ENCODE measurements at regions not wholly inside any gene's neighbourhood (a gene's known extent, or its start where the extent isn't known, plus 50 kb on each side); places are given as distances from the start of the nearest gene placed in this dataset.
"Not testable (repeated sequence)": the region's sequence is repeated elsewhere in the genome, so short reads cannot be mapped to it uniquely, and the experiment has no call there.

- DNase-seq (ENCODE audit: low read depth): no peak
- no peak overlapping the region for H3K4me3 ChIP-seq (ENCODE audit: control insufficient read depth, low read depth, low read length)
- no peak for TF ChIP-seq CTCF (IDR thresholded peaks at IDR 0.05; ENCODE audit: control insufficient read depth, insufficient read depth, low read depth, low read length, missing control alignments)
Measured at GRCh38 chr21:25491267-25491666, 116.0 kb downstream of the MRPL39 start.

- no peak for DNase-seq (ENCODE audit: low read depth)
- no peak overlapping the region for H3K4me3 ChIP-seq (ENCODE audit: control insufficient read depth, low read depth, low read length)
- TF ChIP-seq CTCF (IDR thresholded peaks at IDR 0.05; ENCODE audit: control insufficient read depth, insufficient read depth, low read depth, low read length, missing control alignments): no peak
Measured at GRCh38 chr21:25490742-25491141, 116.5 kb downstream of the MRPL39 start.

- no peak for DNase-seq (ENCODE audit: low read depth)
- no peak for TF ChIP-seq CTCF (IDR thresholded peaks at IDR 0.05; ENCODE audit: control insufficient read depth, insufficient read depth, low read depth, low read length, missing control alignments)
- no peak overlapping the region for H3K4me3 ChIP-seq (ENCODE audit: control insufficient read depth, low read depth, low read length)
Measured at GRCh38 chr21:25489673-25490072, 117.6 kb downstream of the MRPL39 start.

- H3K4me3 ChIP-seq (ENCODE audit: control insufficient read depth, low read depth, low read length): no peak overlapping the region
- TF ChIP-seq CTCF (IDR thresholded peaks at IDR 0.05; ENCODE audit: control insufficient read depth, insufficient read depth, low read depth, low read length, missing control alignments): no peak
- no peak for DNase-seq (ENCODE audit: low read depth)
Measured at GRCh38 chr21:25487046-25487594, 120.2 kb downstream of the MRPL39 start.

GRCh38 chr21:25485914-25486313 is 121.4 kb downstream of the MRPL39 start:
- no peak for TF ChIP-seq CTCF (IDR thresholded peaks at IDR 0.05; ENCODE audit: control insufficient read depth, insufficient read depth, low read depth, low read length, missing control alignments)
- H3K4me3 ChIP-seq (ENCODE audit: control insufficient read depth, low read depth, low read length): no peak overlapping the region
- DNase-seq (ENCODE audit: low read depth): no peak

GRCh38 chr21:25467896-25468295 is 139.4 kb downstream of the MRPL39 start:
- H3K4me3 ChIP-seq (ENCODE audit: control insufficient read depth, low read depth, low read length): no peak overlapping the region
- DNase-seq (ENCODE audit: low read depth): no peak
- no peak for TF ChIP-seq CTCF (IDR thresholded peaks at IDR 0.05; ENCODE audit: control insufficient read depth, insufficient read depth, low read depth, low read length, missing control alignments)

GRCh38 chr21:25467071-25467470 is 140.2 kb downstream of the MRPL39 start:
- DNase-seq (ENCODE audit: low read depth); H3K4me3 ChIP-seq (ENCODE audit: control insufficient read depth, low read depth, low read length): not testable (repeated sequence)

All from AG09309 (cell line).